Suppressor macrophage (primary cell): ENCODE measurements at regions not wholly inside any gene's neighbourhood (a gene's known extent, or its start where the extent isn't known, plus 50 kb on each side); places are given as distances from the start of the nearest gene placed in this dataset.

Source experiments
- DNase-seq, 4 experiments: peaks; one replicate each; pipeline ENCODE4 v3.0.0-alpha.2; 2020 to 2022

DNA sequence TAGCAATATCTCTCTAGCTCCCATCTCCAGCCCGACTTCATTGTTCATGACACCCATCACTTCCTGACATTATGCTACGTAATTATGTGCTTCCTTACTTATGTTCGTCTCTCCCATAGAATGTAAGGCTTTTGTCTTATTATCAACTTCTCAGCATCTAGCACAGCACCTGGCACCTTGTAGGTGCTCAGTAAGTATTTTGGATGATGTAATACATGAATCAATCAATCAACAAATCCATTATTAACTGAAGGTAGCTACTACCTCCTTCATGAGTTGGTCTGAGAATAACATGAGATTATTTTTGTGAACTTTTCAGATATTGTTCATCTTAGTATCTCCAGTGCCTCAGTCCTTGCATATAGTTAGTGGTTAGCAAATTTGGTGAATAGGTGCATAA, 109.3 kb downstream of the EN1 start:
- DNase-seq = no peak

DNA sequence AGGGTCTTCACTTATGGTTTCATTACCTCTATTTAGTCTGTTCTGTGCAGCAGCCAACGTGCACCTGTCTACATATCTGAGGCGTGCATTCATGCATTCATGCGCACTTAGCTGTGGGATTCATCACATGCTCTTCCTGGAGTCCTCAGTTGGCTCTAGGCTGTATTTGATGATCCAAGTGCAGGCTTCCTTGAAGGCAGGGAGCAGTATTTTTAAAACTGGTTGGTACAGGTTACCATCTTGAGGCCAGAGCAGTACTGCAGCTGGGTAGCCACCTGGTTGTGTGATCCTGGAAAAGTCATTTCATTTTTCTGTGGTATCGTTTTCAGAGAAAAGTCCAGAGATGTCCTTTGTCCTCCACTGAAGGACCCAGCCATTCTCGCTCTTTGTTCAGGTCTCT, 109.8 kb downstream of the EN1 start:
- no peak for DNase-seq

DNA sequence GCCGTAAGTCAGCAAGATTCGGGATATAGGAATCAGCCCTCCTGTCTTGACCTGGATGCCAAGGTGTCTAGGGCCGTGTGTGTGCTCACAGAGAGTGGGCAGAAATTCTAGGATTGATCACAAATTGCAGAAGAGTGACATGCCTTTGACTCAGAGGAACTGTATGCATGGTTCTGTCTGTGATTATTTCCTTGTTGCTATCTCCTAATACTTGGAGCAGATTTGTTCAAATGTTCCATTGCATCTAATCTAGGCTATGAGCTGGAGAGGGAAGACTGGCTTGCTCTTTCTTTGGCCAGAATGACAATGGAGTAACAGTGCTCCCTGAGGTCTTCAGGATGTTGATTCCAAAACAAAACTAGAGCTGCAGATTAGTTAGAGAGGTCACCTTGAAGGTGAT, 115.0 kb downstream of the EN1 start:
- no peak for DNase-seq

DNA sequence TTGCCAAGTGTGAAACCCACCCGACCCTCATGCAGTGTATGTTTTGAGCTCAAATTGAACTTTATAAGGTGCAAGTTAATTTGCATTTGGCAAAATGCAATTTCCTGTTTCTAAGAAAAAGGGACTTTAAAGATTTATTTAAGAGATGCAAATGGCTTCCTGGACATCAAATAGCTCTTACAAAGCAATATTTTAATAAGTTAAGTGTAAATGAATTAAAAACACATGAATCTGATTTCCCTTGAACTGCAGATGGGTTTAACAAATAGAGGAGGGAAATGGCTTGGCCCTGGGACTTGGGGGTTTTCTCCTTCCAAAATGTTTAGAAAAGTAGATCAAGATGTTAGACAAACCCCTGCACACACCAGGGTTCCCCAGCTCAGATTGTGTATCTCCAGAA, 116.0 kb downstream of the EN1 start:
- DNase-seq = no peak

DNA sequence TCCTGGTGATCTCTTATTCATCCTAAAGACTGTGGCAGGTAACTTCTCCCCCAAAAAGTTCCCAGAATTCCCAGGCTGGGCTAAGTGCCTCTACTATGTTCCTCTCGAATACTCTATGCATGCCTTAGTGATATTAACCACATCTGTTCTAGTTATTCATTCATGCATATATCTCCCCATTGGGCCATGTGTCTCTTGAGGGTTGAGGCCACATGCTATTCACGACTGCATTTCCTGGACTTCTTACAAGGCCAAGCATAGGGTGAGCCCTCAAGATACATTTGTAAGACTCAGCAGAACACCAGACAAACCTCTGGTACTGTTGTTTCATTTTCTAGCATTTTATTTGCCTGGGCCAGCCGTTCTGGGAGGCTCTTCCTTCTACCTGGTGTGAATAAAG, 117.0 kb downstream of the EN1 start:
- no peak for DNase-seq

DNA sequence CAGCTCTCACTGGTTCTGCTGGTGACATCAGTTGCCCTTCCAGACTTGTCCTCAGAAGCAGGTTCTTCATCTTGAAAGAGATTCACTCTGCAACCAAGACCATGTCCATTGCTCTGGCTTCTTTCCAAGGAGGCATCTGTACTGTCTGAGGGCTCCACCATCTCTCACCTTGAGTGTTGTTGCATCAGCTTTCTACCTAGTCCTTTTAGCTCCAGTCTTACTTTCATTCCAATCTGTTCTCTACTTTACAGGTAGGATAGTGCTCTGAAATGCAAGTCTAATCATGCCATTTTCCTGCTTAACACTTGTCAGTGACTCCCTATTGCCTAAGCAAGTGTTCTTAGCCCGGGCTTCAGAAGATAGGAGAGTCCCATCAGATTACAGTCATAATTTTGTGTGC, 117.7 kb downstream of the EN1 start:
- DNase-seq = no peak

DNA sequence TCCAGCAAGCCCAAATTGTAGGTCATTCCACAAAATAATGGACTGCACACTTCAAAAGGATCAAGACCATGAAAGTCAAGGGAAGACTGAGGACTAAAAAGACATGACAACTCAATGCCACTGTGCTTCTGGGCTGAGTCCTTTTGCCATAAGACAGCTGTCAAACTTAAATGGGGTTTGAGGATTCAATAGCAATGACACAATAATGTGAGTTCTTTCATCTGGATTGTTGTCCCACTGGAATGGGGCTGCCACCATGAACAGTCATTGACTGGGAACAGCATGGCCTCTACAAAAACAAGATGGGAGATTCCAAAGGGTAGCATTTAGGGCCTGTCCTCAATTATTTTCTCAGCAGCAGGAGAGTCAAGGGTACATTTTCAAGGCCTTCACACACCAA, 118.5 kb downstream of the EN1 start:
- no peak for DNase-seq

DNA sequence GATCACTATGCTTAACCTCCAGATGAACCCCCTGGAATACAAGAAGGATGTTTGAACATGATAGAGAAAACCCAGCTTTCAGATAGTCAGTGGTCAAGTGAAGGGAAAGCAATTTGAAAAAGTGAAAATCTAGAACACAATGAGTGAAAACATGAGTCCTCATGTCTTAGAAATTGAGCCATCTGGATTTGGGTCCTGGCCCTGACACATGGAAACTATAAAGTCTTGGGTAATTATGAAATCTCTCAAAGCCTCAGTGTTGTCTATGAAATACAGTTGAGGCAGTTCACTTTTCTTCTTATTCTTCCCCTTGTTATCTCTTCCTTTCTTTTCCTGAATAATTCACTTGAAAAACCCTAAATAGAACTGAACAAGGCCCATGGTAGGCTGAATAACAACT, 120.6 kb downstream of the EN1 start:
- DNase-seq = no peak

DNA sequence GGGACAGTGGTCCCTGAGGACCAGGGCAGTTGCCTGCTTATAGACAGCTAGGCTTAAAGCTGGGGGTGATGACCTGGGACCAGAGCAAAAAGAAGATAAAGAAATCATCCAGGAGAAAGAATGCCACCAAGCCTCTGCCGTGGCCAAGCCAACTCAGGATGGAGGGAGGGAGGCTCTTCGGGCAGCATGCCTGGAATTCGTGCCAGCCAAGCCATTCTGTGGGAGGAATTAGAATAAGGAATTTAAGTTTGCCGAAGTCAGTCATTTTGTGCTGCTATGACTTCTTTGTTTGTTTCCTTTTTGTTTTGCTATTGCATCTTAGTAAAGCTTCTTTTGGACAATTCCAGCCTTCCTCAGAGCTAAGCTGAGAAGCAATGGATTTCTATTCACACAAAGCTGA, 124.1 kb downstream of the EN1 start:
- DNase-seq = no peak

DNA sequence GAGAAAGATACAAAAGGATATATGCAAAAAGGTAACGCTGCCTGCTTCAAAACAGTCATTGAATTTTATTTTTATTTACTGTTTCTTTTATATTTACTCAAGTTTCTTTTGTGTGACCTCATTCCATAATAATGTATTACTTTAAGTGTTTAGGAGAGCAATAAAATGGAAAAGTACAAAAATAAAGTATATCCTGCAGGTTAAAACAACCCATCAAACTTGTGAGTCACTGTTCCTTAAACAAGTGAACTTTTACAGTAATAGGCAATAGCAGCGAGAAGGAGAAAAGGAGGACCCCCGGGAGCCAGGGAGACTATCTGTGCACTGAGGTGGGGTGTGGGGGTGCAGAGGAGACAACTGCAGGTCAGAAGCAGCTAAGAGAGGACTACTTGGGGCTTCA, 124.5 kb downstream of the EN1 start:
- no peak for DNase-seq

DNA sequence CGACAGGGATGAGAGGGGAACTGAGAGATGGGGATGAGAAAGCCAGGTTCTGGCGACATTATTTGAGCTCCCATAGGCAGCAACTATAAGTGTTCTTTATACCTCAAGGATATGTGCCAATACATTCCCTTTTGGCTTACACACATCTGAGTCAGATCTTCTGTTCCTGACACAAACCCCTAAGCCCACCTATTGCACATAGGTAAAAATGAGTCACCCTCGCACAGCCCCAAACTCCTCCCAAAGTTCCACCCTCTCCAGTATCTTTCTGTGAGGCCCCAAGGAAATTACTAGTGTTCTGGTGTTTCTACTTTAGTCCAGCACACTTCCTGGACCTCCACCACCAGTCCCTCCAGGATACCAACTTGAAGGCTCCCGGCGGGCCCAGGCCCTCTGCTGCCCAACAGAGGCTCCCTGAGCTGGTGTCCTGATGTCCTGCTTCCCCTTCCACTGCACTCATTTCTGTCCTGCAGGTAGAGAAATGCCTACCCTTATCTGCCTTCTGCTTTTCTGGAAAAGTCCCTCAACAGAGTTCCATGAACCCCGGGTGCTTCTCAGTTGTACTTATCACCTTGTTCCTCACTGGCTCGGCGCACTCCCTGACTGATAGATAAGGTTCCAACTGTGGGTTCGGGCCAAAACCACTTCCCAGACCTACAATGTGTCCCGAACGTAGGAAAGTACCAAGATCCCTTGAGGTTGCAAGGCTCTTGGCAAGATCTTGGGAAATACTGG, 125.5 kb downstream of the EN1 start:
- DNase-seq = no peak

DNA sequence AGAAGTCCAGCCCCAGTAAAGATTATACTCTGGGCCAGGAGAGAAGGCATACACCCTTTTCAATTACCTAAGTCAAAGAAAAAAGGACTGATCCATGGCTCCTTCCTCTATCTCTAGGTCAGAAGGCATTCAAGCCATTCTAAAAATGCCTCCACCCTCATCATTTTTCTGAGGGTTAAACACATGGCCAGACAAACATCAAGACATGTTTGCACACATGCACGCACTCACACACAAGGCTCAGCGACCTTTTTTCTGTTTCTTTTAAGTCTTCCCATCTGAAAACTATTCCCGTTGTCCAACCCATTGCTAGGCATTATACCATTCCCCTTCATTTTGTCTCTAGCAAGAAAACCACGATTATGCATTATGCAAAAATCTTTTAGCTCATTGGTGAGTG, 126.6 kb downstream of the EN1 start:
- no peak for DNase-seq

DNA sequence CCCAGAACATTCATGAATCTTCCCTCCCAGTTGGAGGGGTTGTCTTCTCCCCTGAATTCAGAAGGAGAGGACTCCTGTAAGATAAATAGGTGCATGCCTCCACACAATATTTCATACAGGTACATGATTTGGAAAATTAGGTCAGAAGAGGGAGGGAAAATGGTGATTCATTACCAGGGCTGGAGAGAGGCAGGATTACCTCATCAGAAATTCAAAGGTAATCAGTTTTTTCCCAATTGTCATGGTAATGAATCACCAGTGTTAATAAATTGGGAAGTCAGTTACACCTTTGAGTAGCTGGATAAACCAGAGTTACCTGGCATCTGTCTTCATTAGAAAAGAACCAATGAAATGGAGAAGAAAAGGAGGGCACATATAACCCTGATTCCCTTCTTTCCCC, 128.5 kb downstream of the EN1 start:
- DNase-seq = no peak

DNA sequence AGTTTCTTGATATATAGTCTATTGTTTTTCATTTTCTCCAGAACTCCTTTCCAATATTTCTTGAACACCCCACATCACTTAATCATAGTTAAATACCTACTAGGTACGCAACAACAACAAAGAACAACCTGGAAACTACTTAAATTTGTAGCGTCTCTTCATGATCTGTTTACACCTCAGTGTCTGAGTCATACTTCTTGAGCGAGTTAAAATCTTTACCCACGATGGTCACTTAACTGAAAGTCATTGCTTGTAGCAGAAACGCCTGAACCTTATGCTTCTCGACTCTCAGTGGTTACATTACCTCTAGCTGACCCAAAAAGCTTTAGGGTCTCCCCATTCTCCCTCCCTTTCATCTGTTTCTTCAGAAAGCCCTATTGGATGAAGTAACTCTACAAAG, 131.3 kb downstream of the EN1 start:
- DNase-seq = no peak

DNA sequence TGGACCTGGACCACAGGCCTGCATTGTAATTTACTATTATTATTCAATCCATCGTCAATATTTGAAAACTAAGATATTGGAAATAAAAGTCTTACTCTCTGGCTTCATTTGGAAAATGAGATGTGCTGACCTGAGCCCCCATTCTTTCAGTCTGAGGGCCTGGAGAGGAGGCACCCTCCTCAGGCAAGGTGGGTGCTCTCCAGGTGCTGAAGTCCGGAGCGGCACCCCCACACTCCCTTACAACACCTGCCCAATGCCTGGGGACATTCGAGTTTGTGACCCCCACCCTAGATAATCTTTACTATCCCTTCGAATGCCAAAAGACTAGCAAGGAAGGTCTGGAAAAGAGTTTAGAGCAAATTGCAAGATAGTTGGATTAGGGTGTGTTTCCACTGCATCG, 133.3 kb downstream of the EN1 start:
- no peak for DNase-seq

DNA sequence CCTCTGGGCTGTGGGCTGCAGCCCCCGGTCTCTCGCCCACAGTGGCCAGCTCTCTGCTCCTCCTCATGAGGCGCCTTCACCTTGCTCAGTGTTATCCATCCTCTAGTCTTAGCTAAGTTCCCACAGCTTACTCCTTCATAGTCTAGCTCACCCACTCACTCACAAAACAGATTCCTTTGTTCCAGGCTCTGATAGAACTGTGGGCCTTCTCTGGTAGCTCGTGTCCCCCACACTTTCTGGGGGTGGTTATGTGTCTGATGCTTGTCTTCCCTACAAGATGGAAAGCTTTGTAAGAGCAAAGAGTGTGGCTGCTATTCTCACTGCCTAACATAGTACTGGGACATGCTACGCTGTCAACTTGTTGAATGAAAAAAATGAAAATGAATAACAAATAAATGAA, 135.8 kb downstream of the EN1 start:
- DNase-seq = no peak

DNA sequence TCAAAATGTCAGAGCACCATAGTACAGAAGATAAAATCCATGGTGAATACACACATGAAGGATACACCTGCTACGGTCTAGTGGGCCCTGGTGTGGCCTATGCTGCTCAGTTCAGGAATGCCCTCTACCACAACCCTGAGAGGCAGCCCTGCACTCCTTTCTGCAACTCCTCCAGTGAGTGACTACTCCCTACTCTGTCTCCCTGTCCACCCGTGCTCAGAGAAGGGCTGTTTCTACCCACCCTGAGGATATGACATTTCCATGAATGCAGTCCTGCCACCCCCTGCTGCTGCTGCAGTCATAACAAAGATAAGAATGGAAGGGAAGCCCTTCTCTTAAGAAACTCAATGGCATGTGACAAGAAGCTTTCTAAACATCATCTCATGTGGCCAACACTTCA, 137.0 kb downstream of the EN1 start:
- DNase-seq = no peak

DNA sequence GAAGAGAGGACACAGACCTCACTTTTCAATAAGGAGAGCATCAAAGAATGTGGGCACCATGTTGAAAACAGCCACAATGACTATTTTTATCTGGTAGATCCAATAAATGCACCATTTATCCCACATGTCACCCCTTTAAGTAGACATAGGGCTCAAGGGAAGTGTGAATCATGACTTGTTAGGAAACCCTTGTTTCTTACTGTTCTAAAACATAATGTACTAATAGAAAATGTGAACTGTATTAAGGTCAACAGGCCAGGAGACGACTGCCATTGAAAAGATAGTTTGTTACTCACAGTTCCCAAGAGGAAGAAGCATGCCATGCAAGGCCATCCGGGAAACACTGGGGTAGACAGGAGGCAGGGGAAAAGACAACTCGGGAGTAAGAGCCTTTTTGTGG, 137.7 kb downstream of the EN1 start:
- DNase-seq = no peak

DNA sequence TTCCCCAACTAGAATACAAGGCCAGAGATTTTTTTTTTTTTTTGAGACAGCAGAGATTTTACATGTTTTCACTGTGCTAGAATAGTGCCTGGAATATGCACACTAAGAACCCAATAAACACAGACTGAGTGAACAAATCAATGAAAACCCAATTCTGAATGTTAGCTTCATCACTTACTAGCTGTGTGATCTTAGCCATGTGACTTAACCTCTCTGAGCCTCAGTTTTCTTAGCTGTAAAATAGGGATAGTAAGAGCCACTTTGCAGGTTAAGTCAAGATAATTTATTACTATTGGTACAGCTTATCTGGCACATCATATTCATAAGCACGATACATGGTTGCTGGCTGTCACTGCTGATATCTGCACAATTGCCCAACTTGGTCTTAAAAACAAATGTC, 140.6 kb downstream of the EN1 start:
- DNase-seq = no peak

DNA sequence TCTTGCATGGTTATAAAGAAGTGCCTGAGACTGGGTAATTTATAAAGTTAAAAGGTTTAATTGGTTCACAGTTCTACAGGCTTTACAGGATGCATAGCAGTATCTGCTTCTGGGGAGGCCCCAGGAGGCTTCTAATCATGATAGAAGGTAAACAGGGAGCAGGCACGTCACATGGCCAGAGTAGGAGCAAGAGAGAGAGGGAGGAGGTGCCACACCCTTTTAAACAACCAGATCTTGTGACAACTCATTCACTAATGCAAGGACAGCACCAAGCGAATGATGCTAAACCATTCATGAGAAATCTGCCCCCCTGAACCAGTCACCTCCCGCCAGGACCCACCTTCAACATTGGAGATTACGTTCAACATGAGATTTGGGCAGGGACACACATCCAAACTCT, 141.1 kb downstream of the EN1 start:
- DNase-seq = no peak

DNA sequence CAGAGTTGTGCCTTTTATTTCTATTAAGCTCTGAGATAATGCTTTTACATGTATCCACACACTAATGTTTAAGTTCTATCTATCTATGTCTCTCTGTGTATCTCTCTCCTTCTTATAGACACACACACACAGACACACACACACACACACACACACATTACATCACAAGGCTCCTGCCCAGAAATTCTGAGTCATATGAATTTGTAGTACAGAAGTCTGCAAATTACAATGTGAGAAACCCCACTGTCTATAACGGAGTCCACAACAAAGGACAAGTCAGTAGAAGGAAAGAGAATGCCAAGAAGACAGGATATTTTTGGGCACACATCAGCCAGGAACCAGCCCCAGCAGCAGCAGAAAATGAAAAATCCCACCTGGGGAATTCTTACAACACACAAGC, 142.4 kb downstream of the EN1 start:
- no peak for DNase-seq

DNA sequence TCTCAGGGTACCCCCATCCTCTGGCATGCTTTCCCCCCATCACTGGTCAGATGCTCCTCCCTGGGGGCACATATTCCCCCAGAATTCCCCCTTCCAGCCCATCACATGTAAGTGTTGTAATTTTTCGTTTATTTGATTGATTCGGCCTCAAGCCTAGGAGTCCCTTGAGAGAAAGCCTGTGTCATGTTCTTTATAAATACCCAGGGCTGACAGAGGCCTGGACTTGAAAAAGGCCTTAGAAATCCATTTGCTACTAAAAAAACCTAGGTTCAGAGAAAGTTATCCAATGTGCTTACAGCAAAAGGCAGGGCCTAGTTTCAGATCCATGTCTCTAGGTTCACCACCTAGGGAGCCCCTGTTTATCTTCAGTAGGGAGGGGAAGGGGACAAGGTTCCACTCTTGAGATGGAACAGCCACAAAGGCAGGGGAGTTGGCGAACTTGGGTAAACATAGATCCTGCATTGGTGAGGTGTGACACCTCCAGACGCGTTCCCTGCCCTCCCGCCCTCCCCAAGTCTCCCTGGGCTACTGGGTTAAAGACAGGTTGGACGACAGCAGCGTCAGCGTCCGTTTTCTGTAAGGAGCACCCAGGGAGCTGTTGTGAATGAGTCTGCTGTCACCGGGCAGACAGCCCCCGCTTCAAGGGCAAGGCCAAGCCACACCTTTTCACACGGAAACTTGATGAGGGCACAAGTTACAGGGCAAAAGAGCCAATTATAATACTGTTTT, 147.8 kb downstream of the EN1 start:
- DNase-seq = no peak

DNA sequence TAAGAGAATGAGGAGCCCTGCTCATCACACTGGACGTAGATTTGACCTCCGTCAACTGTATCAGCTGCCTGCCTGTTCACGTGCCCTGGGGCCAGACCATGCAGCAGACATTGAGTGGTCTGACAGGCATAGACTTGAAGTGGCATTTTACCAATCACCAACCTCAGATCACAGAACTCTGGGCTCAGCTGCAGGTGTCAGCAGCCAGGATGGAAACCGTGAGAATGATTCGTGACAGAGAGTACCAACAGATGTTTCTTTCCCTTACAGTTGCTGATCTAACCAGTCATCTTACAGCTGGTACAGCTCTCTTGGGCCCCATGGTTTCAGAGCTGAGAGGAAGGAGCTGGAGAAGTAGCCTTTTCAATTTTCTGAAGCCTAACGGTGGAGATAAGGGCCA, 148.9 kb downstream of the EN1 start:
- DNase-seq = no peak

DNA sequence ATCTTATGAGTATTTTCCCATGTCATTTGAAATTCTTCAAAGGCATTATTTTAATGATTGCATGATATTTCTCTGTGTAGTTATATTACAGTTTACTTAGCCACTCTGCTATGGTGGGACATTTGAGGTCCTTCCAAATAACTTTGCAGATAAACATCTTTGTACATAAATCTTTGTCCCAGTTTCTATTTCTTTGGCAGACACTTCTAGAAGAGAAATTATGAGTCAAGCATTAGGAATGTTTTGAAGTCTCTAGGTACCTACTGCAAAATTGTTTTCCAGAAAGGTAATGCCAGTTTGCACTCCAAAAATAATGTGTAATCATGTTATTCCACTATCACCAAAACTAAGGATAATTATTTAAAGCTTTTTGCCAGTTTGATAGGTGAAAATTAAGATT, 149.7 kb downstream of the EN1 start:
- DNase-seq = no peak
